NOMO-1 (cell line): ENCODE measurements at regions not wholly inside any gene's neighbourhood (a gene's known extent, or its start where the extent isn't known, plus 50 kb on each side); places are given as distances from the start of the nearest gene placed in this dataset.

ENCODE experiments used
- DNase-seq, 2 experiments: peaks; one replicate each; lab custom pipeline; 2025; ENCODE audit not compliant: unreplicated experiment in 2 of 2; lab: John Stamatoyannopoulos, UW

DNA sequence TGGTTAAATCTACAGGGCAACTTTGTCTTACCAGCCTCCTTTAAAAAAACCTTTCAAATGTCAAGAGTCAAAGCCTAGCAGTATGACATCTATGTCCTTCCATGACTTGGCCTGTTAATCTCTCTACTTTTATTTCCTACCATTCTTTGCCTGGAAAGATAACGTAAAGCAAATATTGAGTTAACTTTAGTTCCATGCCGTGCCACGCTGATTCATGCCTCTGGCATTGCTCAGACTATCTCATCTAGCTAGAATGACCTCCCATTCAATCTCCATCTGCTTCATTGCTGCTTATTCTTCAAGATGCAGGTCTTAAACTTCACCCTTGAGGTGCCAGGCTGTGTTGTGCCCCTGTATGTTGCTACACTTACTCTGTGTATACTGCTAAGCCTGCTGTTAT lies 729.8 kb downstream of the EFNA5 start:
- DNase-seq = no peak

DNA sequence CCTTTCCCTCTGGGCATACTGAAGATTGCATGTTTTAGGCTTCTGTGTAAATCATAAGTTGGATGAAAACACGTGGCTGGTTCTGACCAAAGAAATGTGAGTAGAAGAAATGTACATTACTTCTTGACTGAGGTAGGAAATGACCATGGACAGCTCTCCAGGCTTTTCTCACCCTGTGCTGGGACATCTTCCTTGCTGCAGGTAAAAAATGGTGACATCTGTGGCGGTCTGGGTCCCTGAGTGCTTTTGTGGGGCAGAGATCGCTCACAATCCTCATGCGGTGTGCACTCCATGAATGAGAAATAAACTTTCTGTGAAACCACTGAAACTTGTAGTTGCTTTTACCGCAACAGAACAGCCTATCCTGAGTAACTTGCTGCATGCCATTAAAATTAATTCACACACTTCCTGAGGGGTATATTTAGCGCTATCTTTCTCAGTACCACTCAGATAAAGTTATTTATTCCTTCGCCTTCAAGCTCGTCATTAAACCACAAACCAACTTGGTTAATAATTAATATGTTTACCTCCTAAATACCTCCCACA lies 730.4 kb downstream of the EFNA5 start:
- no peak for DNase-seq

DNA sequence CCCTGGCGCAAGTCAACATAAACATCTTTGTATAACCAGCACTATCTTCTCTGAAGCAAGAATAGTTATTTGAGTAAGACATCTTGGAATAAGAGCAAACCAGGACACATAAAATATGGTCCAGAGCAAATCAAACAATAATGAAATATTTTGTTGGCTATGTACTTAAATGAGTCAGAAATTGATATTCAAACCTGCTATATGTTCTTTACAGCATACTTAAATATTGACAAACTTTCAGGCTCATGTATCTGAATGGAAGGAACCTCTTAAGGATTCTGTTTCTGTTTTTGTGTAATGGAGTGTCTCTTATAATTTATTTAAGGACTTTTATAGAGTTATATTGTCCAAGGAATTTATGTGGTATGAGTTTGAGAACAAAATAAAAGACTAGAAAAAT lies 747.3 kb downstream of the EFNA5 start:
- no peak for DNase-seq

DNA sequence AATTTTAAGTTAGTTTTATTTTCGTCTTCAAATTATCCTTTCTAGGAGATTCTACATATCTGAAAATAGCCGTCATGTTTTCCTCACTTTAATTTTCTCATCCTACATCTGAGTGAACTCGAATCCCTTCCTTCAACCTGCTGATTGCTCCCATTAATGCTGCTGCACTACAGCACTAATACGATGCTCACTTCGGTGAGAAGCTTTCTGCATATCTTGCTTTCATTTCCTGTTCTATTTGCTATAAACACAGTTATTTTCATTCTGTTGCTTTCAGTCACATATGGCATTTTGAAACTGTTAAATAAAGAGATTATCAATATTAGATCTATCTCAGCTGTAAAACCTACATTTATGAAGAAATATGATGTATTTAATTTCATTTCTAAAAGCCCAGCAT lies 749.2 kb downstream of the EFNA5 start:
- DNase-seq = no peak

DNA sequence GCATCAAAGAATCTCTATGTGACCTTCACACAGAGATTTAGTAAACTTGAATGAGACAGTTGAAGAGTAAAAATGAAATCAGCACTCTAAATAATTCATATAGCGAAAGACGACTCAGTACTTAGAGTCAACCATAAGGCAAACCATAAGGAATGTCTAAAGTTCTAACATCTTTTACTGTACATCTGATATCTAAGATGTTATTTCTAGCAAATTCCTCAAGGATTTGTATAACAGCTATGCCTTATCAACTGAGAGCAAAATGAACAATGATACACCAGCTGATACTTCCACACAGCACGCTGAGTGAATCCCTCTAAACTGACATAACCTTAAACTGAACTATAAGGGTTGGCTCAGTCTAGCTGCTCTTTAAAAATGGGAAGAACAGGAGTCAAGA lies 760.3 kb downstream of the EFNA5 start:
- no peak for DNase-seq

DNA sequence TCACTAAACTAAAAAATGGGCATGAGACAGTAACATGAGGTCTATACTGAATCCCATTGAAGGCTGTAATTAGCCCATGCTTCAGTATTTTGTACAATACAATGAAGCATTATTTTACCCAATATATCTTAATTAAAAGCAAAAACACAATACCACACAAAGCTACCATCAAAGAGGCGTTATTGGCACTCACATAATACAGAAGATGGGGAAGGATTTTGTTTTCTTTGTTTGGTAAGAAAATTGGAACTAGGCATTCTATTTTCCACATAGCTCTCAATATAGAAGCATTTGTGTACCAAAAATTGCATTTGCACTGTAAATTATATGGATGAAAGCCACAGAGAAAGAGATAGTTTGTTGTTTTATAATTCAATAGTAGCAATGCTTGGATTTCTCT lies 761.0 kb downstream of the EFNA5 start:
- no peak for DNase-seq

DNA sequence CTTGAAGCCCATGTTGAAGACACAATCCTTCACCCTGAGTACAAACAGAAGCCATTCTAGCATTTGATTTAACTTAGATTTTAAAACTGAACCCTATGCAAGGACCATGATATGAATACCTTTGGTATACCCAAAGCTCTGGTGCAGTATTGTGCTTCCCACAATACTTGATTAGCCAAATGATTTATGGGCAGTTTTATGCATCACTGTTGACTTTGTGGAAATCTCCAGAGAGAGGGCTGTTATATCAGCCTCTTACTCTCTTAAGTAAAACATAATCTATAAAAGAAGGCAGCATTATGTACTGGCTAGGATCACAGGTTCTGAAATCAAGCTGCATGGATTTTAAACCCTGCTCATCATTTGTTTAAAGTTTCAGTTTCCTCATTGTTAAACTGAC lies 762.8 kb downstream of the EFNA5 start:
- DNase-seq = no peak

DNA sequence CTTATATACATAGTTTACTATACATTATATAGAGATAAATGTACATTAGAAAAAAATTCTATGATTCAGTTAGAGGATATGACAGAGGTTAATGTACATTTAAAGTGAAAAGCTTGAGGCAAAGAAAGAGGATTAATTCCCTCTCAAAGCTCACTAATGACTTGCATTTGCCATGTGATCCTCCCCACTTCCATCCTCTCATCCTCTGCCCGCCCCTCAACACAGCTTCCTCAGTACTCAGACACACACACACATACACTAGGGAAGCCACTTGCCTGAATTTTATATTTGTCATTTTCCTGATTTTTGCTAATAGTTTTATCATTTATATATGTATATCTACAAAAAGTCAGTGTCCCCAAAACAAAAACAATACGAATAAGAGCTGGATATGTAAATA lies 764.5 kb downstream of the EFNA5 start:
- no peak for DNase-seq

DNA sequence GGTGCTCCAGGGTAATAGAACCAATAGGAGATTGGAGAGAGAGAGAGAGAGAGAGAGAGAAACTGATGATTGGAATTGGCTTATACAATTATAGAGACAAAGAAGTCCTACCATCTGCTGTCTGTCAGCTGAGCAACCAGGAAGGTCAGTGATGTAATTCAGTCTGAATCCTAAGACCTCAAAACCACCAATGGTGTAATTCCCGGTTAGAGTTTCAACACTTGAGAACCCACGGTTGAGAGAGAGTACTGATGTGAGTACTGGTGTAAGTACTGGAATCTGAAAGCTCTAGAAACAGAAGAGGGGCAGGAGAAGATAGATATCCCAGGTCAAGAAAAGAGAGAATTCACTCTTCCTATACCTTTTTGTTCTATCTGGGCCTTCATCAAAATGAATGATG lies 775.8 kb downstream of the EFNA5 start:
- peak; percentile 63 to 82 for DNase-seq

DNA sequence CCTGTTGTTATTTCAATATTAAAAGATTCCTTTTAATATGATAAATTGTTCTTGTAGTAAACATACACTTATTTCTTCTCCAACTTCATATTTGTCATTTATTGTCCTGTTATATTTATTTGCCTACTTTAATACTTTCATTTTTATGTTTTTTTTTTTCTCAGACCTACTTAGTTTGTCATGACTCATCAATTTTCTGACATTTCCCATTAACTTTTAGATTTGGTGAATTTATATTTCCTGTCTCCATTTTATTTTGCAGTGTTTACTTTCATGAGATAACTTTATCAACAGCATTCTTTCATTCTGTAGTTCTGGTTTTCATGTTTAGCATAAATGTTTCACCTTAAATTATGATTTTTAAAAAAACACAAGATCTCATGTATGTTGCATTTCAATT lies 788.7 kb downstream of the EFNA5 start:
- DNase-seq = no peak

DNA sequence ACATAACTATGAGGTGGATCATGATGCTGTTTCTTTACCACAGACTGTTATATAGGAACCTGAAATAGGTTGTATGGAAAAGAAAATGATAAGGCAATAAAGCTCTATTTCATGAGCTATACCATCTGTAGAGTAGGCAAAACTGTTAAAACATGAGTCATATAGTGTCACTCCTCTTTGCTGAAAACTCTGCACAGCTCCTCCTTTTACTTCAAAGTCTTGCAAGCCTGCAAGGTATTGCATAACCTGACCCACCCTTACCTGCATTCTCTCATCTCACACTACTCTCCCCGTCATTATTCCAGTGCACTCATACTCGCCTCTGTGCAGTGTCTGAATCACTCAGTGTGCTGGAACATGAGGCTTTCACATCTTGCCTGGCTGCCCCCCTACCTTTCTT lies 790.1 kb downstream of the EFNA5 start:
- no peak for DNase-seq

DNA sequence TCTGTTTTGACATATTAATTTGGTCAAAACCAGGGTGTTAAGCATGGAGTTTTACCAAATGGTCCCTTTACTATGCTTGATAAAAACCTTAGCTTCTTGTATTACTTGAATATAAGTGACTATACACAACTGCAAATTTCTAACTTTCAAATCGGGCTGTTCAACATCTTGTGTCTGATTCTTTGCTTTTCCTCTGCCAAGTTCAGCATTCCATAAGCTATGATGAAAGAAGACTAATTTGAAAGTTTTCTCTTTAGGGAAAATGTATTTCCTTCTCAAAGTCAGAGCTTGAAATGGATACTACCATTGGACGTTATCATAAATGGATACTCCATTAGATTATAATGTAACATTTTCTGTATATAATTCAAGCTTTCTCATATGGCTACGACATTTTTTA lies 792.9 kb downstream of the EFNA5 start:
- DNase-seq = no peak

DNA sequence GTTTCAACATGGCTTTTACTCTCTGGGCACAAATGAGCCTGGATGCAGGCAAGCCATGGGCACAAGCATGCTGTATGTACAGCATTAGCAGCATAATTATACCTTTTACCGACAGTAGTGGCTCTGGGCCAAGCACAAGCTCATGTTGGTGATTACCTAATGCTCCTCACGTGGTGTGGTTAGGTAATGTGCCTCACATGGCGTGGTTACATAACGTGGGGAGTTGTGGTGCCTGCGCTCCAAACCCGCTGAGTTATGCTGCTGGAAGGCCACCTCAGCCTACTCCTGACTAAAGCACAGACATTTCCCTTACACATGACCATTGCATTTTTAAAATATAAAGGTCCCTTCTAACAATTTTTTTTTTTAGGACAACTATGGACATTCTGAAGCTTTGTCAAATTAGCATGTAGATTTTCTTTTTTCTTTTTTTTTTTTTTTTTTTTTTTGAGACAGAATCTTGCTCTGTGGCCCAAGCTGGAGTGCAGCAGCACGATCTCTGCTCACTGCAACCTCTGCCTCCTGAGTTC lies 794.0 kb downstream of the EFNA5 start:
- no peak for DNase-seq

DNA sequence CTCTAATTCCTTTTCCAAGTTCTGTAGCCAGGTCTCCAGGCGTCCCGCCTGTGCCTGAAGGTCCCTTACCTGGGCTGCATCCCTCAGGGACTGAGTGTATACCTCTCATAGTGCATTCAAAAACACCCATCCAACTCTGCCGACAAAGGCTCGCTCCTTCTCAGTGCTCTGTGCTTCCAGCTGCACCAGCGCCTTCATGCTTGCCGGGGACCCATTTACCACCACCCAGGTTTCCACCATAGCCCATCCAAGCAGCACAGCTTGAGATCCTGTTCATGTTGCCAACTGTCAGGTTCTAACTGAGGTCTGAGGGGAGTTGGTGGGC lies 794.5 kb downstream of the EFNA5 start:
- no peak for DNase-seq

DNA sequence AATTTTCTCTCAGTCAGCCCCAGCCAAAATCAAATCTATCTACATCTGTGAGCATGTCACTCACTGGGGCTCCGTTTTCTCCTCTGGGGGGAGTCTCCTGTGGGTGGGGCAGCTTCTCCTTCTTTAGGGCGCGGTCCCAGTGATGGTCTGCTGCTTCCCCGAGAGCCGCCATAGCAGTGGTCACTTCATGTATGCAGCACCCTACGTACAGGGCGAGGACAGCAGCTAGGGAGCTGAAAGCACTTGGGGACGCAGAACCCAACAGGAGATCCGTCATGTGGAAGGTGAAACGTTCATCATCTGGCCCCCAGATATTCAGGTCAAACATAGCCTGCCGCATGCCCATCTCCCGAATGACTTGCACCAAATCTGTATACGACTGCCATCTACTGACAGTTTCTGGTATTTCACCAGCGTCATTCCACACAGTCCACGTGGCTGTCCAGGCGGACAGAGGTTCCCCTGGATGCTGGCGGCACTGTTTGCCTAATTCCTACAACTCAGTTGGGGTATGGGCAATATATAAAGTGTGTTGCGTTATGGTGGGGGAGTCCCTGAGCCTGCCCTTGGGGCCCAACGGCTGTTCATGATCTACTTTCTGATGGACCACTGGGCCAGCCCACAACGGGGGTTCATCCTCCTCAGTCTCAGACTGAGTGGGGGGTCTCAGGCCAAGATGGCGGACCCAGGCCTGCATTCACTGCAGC lies 795.0 kb downstream of the EFNA5 start:
- no peak for DNase-seq

DNA sequence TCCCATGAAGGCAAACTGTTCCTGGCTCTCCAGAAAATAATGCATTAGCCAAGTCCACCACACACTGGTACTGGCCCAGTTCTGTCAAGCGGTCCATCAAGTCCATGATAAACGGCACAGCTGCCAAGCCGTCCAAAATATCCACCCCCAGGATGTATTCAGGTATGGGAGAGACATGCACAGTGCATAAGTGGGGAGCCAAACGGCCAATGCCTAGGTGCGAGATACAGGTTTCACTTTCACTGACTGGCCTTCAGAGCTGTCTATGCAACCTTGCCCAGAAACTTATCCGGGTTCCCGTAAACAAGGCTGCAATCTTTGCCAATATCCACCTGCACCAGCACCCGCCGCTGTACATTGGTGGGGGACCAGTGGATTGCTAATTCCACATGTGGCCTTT lies 795.8 kb downstream of the EFNA5 start:
- no peak for DNase-seq

DNA sequence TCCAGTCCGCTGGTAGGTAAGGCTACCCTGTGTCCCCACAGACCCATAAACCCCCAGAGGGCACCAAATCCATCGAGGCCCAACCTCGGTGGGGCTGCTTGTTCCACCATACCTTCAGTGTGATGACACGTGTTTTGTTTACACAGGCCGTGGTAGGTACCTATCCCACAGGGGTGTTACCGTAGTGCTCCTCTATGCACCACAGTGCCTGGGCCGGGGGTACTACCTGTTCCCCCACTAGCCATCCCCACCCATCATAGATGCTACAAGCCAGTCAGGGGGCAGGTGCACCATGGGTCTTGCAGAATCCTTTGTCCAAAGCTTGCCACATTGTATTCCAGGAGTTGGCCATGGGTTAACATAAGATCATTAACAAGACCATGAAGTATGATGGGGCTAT lies 796.2 kb downstream of the EFNA5 start:
- DNase-seq = no peak

DNA sequence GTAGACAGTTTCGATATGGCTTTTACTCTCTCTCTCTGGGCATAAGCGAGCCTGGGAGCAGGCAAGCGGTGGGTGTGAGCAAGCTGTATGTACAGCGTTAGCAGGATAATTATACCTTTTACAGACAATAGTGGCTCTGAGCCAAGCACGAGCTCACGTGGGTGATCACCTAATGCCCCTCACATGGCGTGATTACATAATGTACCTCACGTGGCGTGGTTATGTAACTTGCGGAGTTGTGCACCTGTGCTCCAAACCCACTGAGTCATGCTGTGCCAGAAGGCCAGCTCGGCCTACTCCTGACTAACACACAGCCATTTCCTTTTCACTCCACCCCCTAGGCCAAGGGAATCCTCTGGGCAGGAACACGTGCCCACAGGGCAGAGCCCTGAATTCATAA lies 797.2 kb downstream of the EFNA5 start:
- no peak for DNase-seq

DNA sequence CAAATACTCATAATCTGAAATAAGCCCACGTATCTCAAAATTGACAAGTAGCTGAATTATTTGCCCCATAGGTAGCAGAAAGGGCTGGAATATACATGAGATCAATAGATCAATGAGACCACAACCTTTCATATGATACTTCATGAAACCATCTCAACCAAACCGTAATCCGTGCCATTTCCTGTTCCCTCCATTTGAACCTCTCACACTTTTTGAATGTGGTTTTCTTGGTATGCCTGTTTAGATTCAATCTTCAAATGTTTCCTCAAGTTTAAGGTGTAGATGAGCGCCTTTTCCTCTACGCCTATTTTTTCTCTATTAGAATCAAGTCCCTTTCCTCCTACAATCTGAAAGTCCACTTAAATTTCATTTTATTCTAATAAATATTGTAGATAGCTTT lies 805.5 kb downstream of the EFNA5 start:
- no peak for DNase-seq

DNA sequence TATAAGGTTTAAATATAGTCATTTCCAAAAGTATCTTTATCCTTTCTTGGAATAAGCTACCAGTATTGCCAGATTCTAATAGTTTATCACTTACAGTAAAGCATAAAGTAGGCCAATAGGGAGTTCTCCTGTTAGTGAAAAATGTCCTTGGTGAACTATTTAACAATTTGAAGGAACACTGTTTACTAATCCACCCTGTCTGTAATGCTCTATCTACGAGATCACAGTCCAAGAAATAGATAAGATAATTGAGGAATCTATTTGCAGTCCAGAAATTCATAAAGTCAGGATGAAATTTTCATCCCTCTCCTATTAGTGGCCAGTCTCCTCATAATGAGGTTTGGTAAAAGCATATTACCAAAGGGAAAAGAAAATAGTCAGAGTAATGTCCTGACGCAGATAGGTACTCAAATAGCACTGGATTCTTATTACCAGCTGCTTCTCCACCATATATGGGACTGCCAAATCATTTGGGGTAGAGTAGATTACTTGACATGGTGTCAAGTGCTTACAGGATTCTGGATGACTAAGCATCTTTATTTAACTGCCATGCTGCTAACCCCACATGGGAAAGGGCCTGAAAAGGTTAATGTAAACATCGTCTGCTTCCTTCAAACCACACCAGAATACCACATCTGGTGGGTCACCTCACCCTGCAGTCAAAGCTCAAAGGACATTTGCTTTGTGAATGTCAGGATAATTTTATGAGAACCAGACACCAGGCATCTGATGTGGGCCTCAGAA lies 808.1 kb downstream of the EFNA5 start:
- DNase-seq = no peak

DNA sequence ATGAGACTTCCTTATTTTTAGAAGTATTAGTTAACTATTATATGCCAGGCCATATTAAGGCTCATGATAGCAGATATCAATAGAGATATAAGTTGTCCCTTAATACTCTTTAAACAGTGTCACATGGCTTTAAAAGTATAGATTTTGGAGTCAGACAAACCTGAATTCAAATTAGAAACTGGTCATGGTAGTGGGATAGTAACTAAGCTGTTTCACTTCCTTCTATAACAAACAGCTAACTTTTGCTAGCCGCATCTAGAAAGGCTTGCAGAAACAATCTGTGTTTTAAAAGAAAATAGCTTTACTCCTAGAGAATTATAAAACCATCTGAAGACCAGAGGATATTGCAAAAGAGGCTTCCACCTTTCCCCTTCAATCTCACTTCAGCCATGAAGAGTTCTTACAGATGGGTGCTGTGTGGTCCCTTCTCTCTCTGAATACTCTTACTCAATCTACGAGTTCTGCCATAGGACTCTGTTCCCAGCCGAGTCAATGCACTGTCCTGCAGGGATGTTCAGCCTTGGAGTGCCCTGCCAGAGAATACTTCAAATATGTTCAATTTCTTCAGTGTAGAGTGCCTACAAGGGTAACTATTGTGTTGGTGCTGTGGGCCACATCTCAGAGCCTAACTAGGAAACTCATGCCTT lies 810.2 kb downstream of the EFNA5 start:
- DNase-seq = peak in 1 of 2 experiments; percentile 6

DNA sequence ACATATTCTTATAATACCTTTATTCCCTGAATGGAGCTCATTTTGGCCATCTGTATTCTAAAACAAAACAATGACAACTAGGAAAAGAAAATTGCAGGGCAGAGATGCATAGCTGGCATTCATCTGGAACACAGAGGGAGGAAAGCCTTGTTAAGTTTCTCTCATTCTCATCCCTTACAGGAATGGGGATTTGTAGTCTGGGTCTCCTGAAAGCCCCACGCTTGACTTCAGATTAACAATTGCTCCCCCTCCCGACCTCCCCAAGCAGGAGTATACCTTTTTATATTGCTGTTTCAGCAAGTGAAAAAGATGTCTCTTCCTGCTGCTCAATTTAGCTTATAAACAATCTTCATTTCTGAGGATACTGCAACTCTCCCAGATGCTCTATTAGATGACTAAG lies 812.1 kb downstream of the EFNA5 start:
- DNase-seq = no peak
